ENCODE measurements at regions not wholly inside any gene's neighbourhood (a gene's known extent, or its start where the extent isn't known, plus 50 kb on each side); places are given as distances from the start of the nearest gene placed in this dataset.
A peak's percentile ranks its signal among the peaks of the same experiment; 100 is the strongest.

DNA sequence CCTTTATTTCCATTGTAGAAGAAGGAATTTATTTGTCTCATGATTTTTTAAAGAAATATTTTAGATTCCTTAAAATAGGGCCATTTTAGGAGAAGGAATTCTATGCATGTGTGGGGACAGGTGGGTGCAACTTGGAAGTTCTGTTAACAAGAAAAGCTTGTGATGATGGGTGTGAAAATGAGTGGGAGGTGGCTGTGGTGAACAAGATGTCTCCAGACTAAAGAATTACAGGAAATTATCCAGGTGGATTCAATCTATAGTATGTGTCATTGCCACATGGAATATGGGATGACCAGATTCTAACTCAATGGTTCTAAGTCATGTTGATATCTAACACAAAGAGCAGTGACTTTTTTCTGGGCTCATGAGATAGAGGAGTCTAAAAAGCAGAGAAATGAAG lies 229.6 kb upstream of the IGFBP3 start:
- TF ChIP-seq, protein P1, sequence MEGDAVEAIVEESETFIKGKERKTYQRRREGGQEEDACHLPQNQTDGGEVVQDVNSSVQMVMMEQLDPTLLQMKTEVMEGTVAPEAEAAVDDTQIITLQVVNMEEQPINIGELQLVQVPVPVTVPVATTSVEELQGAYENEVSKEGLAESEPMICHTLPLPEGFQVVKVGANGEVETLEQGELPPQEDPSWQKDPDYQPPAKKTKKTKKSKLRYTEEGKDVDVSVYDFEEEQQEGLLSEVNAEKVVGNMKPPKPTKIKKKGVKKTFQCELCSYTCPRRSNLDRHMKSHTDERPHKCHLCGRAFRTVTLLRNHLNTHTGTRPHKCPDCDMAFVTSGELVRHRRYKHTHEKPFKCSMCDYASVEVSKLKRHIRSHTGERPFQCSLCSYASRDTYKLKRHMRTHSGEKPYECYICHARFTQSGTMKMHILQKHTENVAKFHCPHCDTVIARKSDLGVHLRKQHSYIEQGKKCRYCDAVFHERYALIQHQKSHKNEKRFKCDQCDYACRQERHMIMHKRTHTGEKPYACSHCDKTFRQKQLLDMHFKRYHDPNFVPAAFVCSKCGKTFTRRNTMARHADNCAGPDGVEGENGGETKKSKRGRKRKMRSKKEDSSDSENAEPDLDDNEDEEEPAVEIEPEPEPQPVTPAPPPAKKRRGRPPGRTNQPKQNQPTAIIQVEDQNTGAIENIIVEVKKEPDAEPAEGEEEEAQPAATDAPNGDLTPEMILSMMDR (IDR thresholded peaks at IDR 0.05), result no peak
- H3K4me3 ChIP-seq, result no peak overlapping the region
- H3K27ac ChIP-seq, result no peak overlapping the region
- DNase-seq (ENCODE audit: low spot score), result no peak

DNA sequence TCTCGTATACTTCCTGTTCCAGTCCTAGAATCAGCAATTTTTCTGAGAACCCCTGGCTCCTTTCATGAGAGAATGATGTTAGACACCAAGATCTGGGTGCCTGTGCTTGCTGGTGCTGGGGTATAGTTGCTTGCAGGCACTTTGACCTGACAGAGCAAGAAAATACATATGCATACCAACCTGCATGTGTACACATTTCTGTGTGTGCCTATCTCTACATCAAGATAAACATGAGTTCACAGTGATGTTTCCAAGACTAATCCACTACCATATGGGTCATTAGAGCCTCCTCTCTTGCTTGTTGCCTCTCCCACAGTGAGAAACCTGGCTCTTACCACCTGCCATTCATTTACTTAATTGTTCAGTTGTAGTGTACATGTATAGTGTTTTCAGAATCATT lies 229.1 kb upstream of the IGFBP3 start:
- H3K27ac ChIP-seq, result no peak overlapping the region
- TF ChIP-seq, protein P1 (IDR thresholded peaks at IDR 0.05), result no peak
- DNase-seq (ENCODE audit: low spot score), result no peak
- no peak overlapping the region for H3K4me3 ChIP-seq

DNA sequence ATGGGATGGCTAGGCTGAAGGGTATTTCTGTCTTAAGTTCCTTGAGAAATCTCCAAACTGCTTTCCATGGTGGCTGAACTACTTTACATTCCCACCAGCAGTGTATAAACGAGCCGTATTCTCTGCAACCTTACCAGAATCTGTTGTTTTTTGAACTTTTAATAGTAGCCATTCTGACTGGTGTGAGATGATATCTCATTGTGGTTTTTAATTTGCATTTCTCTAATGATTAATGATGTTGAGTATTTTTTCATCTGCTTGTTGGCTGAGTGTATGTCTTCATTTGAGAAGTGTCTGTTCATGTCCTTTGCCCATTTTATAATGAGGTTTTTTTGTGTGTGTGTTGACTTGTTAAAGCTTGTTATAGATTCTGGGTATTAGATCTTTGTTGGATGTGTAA lies 226.8 kb upstream of the IGFBP3 start:
- DNase-seq (ENCODE audit: low spot score), result no peak
- no peak overlapping the region for H3K27ac ChIP-seq
- TF ChIP-seq, protein P1 (IDR thresholded peaks at IDR 0.05), result no peak

DNA sequence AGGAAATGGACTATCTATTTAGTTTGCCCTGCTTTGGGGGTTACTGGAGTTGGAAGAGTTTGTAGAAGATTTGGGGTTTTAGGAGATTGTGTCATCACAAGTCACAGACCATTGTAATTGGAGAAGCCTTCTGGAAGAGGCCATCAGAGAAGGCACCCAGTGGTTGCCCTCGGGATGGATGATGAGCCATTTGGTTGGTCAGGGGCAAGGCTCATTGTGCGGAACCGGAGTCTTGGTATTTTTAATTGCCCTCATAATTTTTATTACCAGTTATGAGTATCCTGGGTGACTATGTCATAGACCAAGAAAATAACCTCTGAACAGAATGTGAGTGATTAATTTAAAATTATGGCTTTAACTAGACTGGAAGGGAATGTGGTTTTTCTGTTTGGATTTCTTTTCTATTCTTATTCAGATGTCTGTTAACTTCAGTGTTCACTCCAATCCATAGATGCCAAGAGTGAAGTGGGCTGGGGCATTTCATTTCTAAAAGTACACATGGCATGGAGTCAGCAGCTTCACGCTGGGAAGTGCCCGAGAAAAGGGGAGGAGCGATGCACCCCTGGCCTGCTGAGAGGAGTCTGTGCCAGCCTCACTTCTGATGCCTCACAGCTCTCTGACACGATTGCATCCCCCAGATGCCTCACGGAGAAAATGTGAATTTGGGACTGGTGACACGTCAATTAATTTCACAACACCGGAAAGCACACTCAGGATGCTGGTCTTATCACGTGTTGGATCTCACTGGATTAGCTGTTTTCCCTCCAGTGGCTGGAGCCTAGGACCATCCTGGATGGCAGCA lies 225.6 kb upstream of the IGFBP3 start:
- DNase-seq (ENCODE audit: low spot score), result no peak
- TF ChIP-seq, protein P1 (IDR thresholded peaks at IDR 0.05), result no peak
- H3K27ac ChIP-seq, result peak overlapping the region in 1 of 2 donors; percentile 57
- H3K4me3 ChIP-seq, result no peak overlapping the region

More for the DNA sequence above, 226.8 kb upstream of the IGFBP3 start:
- H3K4me3 ChIP-seq, result no peak overlapping the region

DNA sequence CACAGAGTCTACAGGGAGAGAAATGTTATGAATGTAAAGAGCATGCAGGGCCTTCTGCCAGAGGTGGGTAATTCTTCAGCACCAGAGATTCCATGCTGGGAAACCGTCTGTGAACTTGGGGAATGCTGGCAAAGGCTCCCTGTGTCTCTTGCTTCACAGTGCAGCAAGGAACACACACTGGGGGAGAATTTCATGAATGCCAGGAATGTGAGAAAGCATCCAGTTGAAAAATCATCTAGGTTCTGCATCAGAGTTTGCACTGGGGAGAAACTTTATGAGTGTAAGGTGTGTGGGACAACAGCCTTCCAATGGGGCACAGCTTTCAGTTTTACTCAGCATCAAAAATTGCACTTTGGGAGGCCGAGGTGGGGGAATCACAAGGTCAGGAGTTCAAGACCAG lies 224.3 kb upstream of the IGFBP3 start:
- TF ChIP-seq, protein P1 (IDR thresholded peaks at IDR 0.05), result no peak
- no peak for DNase-seq (ENCODE audit: low spot score)
- Histone ChIP-seq H3K4me3 (no peak overlapping the region), H3K27ac (peak overlapping the region in 1 of 2 donors; percentile 57)

DNA sequence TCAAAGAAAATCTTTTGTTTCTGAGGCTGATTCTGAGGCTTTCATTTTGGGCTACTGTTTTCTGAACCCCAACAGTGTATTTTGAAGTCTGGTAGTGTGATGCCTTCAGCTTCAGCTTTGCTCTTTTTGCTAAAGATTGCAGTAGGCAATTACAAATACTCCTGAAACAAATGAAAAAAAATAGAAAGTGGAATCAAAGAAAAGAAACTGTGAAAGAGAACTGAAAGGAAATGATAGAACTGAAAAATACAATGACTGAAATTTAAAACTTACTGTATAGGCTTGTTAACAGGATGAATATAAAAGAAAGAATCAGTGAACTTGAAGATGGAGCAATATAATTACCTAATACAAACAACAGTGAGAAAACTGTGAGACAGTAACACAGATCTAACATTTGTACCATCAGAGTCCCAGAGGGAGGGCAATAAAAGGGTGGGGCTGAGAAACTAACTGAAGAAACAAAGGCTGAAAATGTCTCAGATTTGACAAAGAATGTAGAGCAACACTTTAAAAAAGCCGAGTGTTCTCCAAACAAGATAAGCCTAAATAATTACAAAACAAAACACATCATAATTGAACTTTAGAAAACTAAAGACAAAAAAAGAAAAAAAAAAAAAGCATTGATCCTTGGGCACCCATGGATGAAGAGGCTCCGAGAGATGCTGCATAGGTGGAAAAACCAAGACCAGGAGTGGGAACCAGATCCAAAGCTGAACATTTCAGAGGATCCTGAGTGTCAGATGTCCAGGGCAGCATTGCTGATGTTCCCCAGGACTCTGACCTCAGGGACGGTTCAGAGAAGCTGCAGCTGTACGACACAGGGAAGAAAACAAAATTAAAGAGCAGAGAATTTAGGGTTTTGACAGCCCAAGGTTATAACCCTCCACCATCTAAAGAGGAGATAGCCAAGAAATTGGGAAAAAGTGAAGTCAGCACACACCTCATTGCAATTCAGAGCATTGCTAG lies 223.2 kb upstream of the IGFBP3 start:
- no peak for DNase-seq (ENCODE audit: low spot score)
- TF ChIP-seq, protein P1 (IDR thresholded peaks at IDR 0.05), result no peak
- Histone ChIP-seq H3K27ac (no peak overlapping the region), H3K4me3 (no peak overlapping the region)
